Prostate gland (tissue), 2 donors: ENCODE measurements at regions not wholly inside any gene's neighbourhood (a gene's known extent, or its start where the extent isn't known, plus 50 kb on each side); places are given as distances from the start of the nearest gene placed in this dataset.

ENCODE experiments used
- DNase-seq: peaks from one replicate; pipeline ENCODE4 v3.0.0-alpha.2; 2019; ENCODE audit warnings: low spot score
- H3K27ac ChIP-seq, 2 donors: fragments of 200-600 bp; sonication (generic); 2 replicates each; pipeline ENCODE4 v1.5.1; 2017 to 2019
- H3K27me3 ChIP-seq: fragments of 200-600 bp; sonication (generic); replicated peaks from 2 replicates; pipeline ENCODE4 v1.5.1; 2019; ENCODE audit not compliant: insufficient read depth
- H3K36me3 ChIP-seq, 2 donors: fragments of 200-600 bp; sonication (generic); 1 replicate in 1 of 2; 2 replicates in 1 of 2; pipeline versions ENCODE4 v1.5.1 to v1.8.1; 2017 to 2019
- H3K4me1 ChIP-seq: fragments of 200-600 bp; sonication (generic); replicated peaks from 2 replicates; pipeline ENCODE4 v1.5.1; 2019
- H3K4me3 ChIP-seq, 2 donors: fragments of 200-600 bp; sonication (generic); 2 replicates each; pipeline ENCODE4 v1.5.1; 2017 to 2019
- H3K9me3 ChIP-seq: fragments of 200-600 bp; sonication (generic); 2 replicates; pipeline ENCODE4 v1.5.1; 2017
- CTCF ChIP-seq, 4 experiments: fragments of 200-600 bp in 2 of 4; fragments of 450-650 bp in 2 of 4; sonication (generic) in 2 of 4; IDR thresholded peaks; 1 replicate in 3 of 4; 2 replicates in 1 of 4; pipeline ENCODE4 v1.5.1; 2016 to 2019; ENCODE audit warnings: antibody characterized with exemption in 4 of 4, mild to moderate bottlenecking in 2 of 4, moderate library complexity in 2 of 4
- POLR2A ChIP-seq: fragments of 450-650 bp; IDR thresholded peaks from one replicate; pipeline ENCODE4 v1.6.1; 2016; ENCODE audit warnings: antibody characterized with exemption, mild to moderate bottlenecking
- POLR2AphosphoS5 ChIP-seq: sonication (generic); formaldehyde crosslinking; IDR thresholded peaks from one replicate; pipeline ENCODE4 v1.6.1; 2017; ENCODE audit warnings: antibody characterized with exemption
- WGBS: methylation state at CpG from one replicate; pipeline ENCODE4 v1.1.5; 2018; 5-methylcytosine and 5-hydroxymethylcytosine counted together
- intact Hi-C: fragments of 100-400 bp; cut with DNase I; formaldehyde crosslinking; loops from one replicate; pipeline ENCODE4 v1.14.2; 2022

DNA sequence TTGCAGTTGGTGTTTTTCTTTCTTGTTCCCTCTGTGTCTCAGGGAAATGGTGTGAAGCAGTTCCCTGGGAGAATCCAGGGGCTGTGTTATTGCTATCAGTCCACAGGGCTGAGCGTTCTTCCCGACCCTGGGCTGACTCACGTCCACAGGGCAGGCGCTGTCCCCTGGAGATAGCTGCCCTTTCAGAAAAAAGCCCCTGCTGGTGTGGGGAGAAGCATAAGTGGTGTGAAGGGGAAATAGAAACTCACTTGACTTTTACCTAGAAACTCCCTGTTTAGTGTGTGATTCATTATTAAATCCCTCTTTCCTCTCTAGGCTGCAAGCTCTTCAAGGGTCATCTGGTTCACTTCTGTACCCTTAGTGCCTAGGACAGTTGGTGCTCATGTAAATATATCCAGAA, 63.3 kb upstream of the SMNDC1 start:
- no peak for DNase-seq
- Histone ChIP-seq H3K27me3 (no peaks in the 10 kb centered on the region), H3K9me3 (no peaks in the 10 kb centered on the region), H3K27ac (no peak overlapping the region), H3K36me3 (no peaks in the 10 kb centered on the region), H3K4me3 (no peak overlapping the region), H3K4me1 (no peaks in the 10 kb centered on the region)
- TF ChIP-seq CTCF (IDR thresholded peaks at IDR 0.05) (no peak), POLR2AphosphoS5 (no peak), POLR2A (no peak)
- 67% methylated on average over 4 of the region's 4 CpGs for WGBS
- intact Hi-C loops = no loop called here

DNA sequence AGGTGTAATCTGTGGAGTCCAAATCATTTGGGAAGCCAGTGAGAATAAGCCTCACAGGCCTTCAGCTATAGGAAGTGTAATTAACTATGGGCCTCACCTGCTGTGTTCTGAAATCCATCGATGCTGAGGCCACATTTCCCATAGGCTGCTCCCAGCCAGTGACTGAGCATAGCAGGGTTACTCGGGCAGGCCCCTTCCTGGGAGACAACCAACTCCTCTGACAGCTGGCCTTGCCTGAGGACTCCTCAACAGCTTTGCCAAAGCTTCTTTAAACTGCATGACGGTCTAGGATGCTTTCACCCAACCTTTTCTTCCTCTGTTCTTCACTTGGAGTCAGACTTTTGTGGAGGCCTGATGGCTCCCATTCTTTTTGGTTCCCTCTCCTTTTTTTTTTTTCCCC, 63.8 kb upstream of the SMNDC1 start:
- WGBS = 59% methylated on average over 3 of the region's 3 CpGs
- H3K4me3 ChIP-seq = no peak overlapping the region
- DNase-seq = no peak
- H3K27ac ChIP-seq = no peak overlapping the region
- H3K4me1 ChIP-seq = no peaks in the 10 kb centered on the region
- intact Hi-C loops = no loop called here
- no peaks in the 10 kb centered on the region for H3K27me3 ChIP-seq
- no peaks in the 10 kb centered on the region for H3K9me3 ChIP-seq
- no peak for TF ChIP-seq POLR2A
- TF ChIP-seq CTCF (IDR thresholded peaks at IDR 0.05) = no peak
- no peak for TF ChIP-seq POLR2AphosphoS5
- H3K36me3 ChIP-seq = no peaks in the 10 kb centered on the region

- H3K36me3 ChIP-seq = no peaks in the 10 kb centered on the region
- H3K4me1 ChIP-seq = no peaks in the 10 kb centered on the region
- no peaks in the 10 kb centered on the region for H3K27me3 ChIP-seq
- no peak for DNase-seq
- 89% methylated on average over 4 of the region's 4 CpGs for WGBS
- no peak overlapping the region for H3K27ac ChIP-seq
- intact Hi-C loops = no loop called here
- TF ChIP-seq CTCF (IDR thresholded peaks at IDR 0.05) (no peak), POLR2AphosphoS5 (no peak), POLR2A (no peak)
- no peaks in the 10 kb centered on the region for H3K9me3 ChIP-seq
- no peak overlapping the region for H3K4me3 ChIP-seq
These were observed 65.3 kb upstream of the SMNDC1 start for GRCh38 chr10:110370006-110370405.

- Histone ChIP-seq H3K27me3 (no peaks in the 10 kb centered on the region), H3K36me3 (no peaks in the 10 kb centered on the region), H3K27ac (no peak overlapping the region), H3K9me3 (no peaks in the 10 kb centered on the region), H3K4me1 (no peaks in the 10 kb centered on the region), H3K4me3 (no peak overlapping the region)
- intact Hi-C loops = no loop called here
- TF ChIP-seq CTCF (IDR thresholded peaks at IDR 0.05) = no peak
- DNase-seq = no peak
- 47% methylated on average over 1 of the region's 1 CpG for WGBS
These were observed 67.9 kb upstream of the SMNDC1 start for GRCh38 chr10:110372656-110373055.

DNA sequence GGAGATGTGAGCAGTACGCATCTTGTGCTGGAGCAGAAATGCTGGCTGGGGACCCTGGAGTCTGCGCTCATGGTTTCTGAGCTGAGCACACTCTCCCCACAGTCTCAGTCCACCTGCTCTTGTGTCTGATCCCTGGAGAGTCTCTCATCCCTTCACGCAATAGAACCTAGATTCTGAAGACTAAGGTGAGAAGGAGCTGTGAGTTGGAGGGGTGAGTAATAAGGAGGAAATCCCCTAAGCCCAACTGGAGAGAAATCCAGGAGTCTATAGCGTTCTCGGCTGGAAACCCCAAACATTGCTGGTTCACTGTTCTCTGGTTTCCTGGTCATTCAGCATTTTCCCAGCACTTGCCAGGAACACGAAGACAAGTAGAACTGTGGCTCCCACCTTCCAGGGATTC, 68.3 kb upstream of the SMNDC1 start:
- TF ChIP-seq CTCF (IDR thresholded peaks at IDR 0.05) (no peak), POLR2AphosphoS5 (no peak), POLR2A (no peak)
- Histone ChIP-seq H3K4me3 (no peak overlapping the region), H3K4me1 (no peaks in the 10 kb centered on the region), H3K27me3 (no peaks in the 10 kb centered on the region), H3K36me3 (no peaks in the 10 kb centered on the region), H3K27ac (no peak overlapping the region), H3K9me3 (no peaks in the 10 kb centered on the region)
- 83% methylated on average over 6 of the region's 6 CpGs for WGBS
- no peak for DNase-seq
- intact Hi-C loops = no loop called here
